ENCODE measurements at regions not wholly inside any gene's neighbourhood (a gene's known extent, or its start where the extent isn't known, plus 50 kb on each side); places are given as distances from the start of the nearest gene placed in this dataset.
"Not testable (repeated sequence)": the region's sequence is repeated elsewhere in the genome, so short reads cannot be mapped to it uniquely, and the experiment has no call there.

GRCh38 chr15:85196697-85197096, 183.7 kb upstream of the AKAP13 start:
- DNase-seq (ENCODE audit: extremely low read depth, low read depth), result not testable (repeated sequence)

GRCh38 chr15:85197582-85197981, 182.8 kb upstream of the AKAP13 start:
- not testable (repeated sequence) for DNase-seq (ENCODE audit: extremely low read depth, low read depth)

- DNase-seq (ENCODE audit: extremely low read depth, low read depth), result not testable (repeated sequence)
Measured at GRCh38 chr15:85198432-85198831, 182.0 kb upstream of the AKAP13 start.

GRCh38 chr15:85200215-85200614, 180.2 kb upstream of the AKAP13 start:
- not testable (repeated sequence) for DNase-seq (ENCODE audit: extremely low read depth, low read depth)

GRCh38 chr15:85201118-85201793, 179.1 kb upstream of the AKAP13 start:
- not testable (repeated sequence) for DNase-seq (ENCODE audit: extremely low read depth, low read depth)

- not testable (repeated sequence) for DNase-seq (ENCODE audit: extremely low read depth, low read depth)
Measured at GRCh38 chr15:85204481-85204880, 175.9 kb upstream of the AKAP13 start.

GRCh38 chr15:85233791-85234325, 146.5 kb upstream of the AKAP13 start:
- not testable (repeated sequence) for DNase-seq (ENCODE audit: extremely low read depth, low read depth)

GRCh38 chr15:85234450-85235196, 145.8 kb upstream of the AKAP13 start:
- not testable (repeated sequence) for DNase-seq (ENCODE audit: extremely low read depth, low read depth)

- DNase-seq (ENCODE audit: extremely low read depth, low read depth), result not testable (repeated sequence)
Measured at GRCh38 chr15:85244056-85244455, 136.3 kb upstream of the AKAP13 start.

GRCh38 chr15:85250938-85251542, 129.4 kb upstream of the AKAP13 start:
- DNase-seq (ENCODE audit: extremely low read depth, low read depth), result not testable (repeated sequence)

- DNase-seq (ENCODE audit: extremely low read depth, low read depth), result not testable (repeated sequence)
Measured at GRCh38 chr15:85253196-85253915, 127.0 kb upstream of the AKAP13 start.

- DNase-seq (ENCODE audit: extremely low read depth, low read depth), result not testable (repeated sequence)
Measured at GRCh38 chr15:85254961-85255360, 125.4 kb upstream of the AKAP13 start.

GRCh38 chr15:85255502-85255901, 124.9 kb upstream of the AKAP13 start:
- not testable (repeated sequence) for DNase-seq (ENCODE audit: extremely low read depth, low read depth)

- DNase-seq (ENCODE audit: extremely low read depth, low read depth), result not testable (repeated sequence)
Measured at GRCh38 chr15:85256009-85256997, 124.1 kb upstream of the AKAP13 start.

- not testable (repeated sequence) for DNase-seq (ENCODE audit: extremely low read depth, low read depth)
Measured at GRCh38 chr15:85258062-85258445, 122.3 kb upstream of the AKAP13 start.

GRCh38 chr15:85258559-85259209, 121.7 kb upstream of the AKAP13 start:
- not testable (repeated sequence) for DNase-seq (ENCODE audit: extremely low read depth, low read depth)

GRCh38 chr15:85260526-85260925, 119.9 kb upstream of the AKAP13 start:
- DNase-seq (ENCODE audit: extremely low read depth, low read depth), result not testable (repeated sequence)

GRCh38 chr15:85262461-85263055, 117.8 kb upstream of the AKAP13 start:
- not testable (repeated sequence) for DNase-seq (ENCODE audit: extremely low read depth, low read depth)
